ENCODE measurements at regions not wholly inside any gene's neighbourhood (a gene's known extent, or its start where the extent isn't known, plus 50 kb on each side); places are given as distances from the start of the nearest gene placed in this dataset.

GRCh38 chr13:97130190-97130589 is 91.9 kb upstream of the MBNL2 start (continued):
- TF ChIP-seq ZNF70 (CRISPR knock-in tag; IDR thresholded peaks at IDR 0.05) (no peak), OSR1 (CRISPR knock-in tag; IDR thresholded peaks at IDR 0.05) (no peak)

- no peak for ATAC-seq
- TF ChIP-seq BACH2 (CRISPR knock-in tag; IDR thresholded peaks at IDR 0.05; ENCODE audit: borderline replicate concordance), result no peak
These were observed 90.7 kb upstream of the MBNL2 start for GRCh38 chr13:97131447-97131846.

DNA sequence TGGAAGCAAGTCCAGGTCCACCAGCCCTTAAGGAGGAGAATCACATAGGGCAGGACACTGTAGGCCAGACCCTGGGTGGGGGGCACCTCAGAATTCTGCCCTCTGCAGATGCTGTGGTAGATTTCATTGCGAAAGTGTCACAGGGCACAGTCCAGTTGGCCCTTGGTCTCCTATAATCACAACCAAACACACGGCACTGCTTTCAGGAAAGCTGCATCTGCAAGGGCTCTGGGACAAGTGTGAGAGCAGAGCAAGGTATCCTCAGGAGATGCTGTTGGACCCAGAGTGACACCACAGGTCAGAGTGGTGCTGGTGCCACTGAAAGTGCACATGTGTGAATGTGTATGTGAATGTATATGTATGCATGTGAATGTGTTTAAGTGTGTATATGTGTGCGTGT is 88.6 kb upstream of the MBNL2 start:
- TF ChIP-seq ZFP30 (CRISPR knock-in tag; IDR thresholded peaks at IDR 0.05), result no peak
- no peak for TF ChIP-seq PPARA (CRISPR knock-in tag; IDR thresholded peaks at IDR 0.05; ENCODE audit: borderline replicate concordance)
- no peak for TF ChIP-seq ZNF8 (CRISPR knock-in tag; IDR thresholded peaks at IDR 0.05)
- no peak for TF ChIP-seq GLIS3 (CRISPR knock-in tag; IDR thresholded peaks at IDR 0.05)
- no peak for TF ChIP-seq ESRRG (CRISPR knock-in tag; IDR thresholded peaks at IDR 0.05)
- TF ChIP-seq ISL1 (CRISPR knock-in tag; IDR thresholded peaks at IDR 0.05), result no peak
- no peak for TF ChIP-seq ARNTL (CRISPR knock-in tag; IDR thresholded peaks at IDR 0.05; ENCODE audit: borderline replicate concordance, low read depth)
- TF ChIP-seq TCF4 (CRISPR knock-in tag; IDR thresholded peaks at IDR 0.05; ENCODE audit: borderline replicate concordance), result no peak
- no peak for TF ChIP-seq ZFP3 (CRISPR knock-in tag; IDR thresholded peaks at IDR 0.05)
- TF ChIP-seq, protein P1, sequence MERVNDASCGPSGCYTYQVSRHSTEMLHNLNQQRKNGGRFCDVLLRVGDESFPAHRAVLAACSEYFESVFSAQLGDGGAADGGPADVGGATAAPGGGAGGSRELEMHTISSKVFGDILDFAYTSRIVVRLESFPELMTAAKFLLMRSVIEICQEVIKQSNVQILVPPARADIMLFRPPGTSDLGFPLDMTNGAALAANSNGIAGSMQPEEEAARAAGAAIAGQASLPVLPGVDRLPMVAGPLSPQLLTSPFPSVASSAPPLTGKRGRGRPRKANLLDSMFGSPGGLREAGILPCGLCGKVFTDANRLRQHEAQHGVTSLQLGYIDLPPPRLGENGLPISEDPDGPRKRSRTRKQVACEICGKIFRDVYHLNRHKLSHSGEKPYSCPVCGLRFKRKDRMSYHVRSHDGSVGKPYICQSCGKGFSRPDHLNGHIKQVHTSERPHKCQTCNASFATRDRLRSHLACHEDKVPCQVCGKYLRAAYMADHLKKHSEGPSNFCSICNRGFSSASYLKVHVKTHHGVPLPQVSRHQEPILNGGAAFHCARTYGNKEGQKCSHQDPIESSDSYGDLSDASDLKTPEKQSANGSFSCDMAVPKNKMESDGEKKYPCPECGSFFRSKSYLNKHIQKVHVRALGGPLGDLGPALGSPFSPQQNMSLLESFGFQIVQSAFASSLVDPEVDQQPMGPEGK (CRISPR knock-in tag; IDR thresholded peaks at IDR 0.05; ENCODE audit: borderline replicate concordance), result no peak
- no peak for TF ChIP-seq CSDC2 (CRISPR knock-in tag; IDR thresholded peaks at IDR 0.05)
- TF ChIP-seq BACH2 (CRISPR knock-in tag; IDR thresholded peaks at IDR 0.05; ENCODE audit: borderline replicate concordance), result no peak
- TF ChIP-seq POU6F1 (CRISPR knock-in tag; IDR thresholded peaks at IDR 0.05; ENCODE audit: borderline replicate concordance, low read depth), result no peak
- TF ChIP-seq SNAI2 (CRISPR knock-in tag; IDR thresholded peaks at IDR 0.05), result no peak
- ATAC-seq, result no peak

GRCh38 chr13:97133955-97134354 is 88.2 kb upstream of the MBNL2 start:
- TF ChIP-seq ISL1 (CRISPR knock-in tag; IDR thresholded peaks at IDR 0.05) (no peak), GLIS3 (CRISPR knock-in tag; IDR thresholded peaks at IDR 0.05) (no peak), ESRRG (CRISPR knock-in tag; IDR thresholded peaks at IDR 0.05) (no peak), RARB (CRISPR knock-in tag; IDR thresholded peaks at IDR 0.05) (no peak), ZNF70 (CRISPR knock-in tag; IDR thresholded peaks at IDR 0.05) (no peak), TSHZ2 (CRISPR knock-in tag; IDR thresholded peaks at IDR 0.05) (no peak)
- TF ChIP-seq, protein P2, sequence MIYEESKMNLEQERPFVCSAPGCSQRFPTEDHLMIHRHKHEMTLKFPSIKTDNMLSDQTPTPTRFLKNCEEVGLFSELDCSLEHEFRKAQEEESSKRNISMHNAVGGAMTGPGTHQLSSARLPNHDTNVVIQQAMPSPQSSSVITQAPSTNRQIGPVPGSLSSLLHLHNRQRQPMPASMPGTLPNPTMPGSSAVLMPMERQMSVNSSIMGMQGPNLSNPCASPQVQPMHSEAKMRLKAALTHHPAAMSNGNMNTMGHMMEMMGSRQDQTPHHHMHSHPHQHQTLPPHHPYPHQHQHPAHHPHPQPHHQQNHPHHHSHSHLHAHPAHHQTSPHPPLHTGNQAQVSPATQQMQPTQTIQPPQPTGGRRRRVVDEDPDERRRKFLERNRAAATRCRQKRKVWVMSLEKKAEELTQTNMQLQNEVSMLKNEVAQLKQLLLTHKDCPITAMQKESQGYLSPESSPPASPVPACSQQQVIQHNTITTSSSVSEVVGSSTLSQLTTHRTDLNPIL (CRISPR knock-in tag; IDR thresholded peaks at IDR 0.05; ENCODE audit: low read depth), result no peak
- no peak; the same call in 2 of the 3 replicates for ATAC-seq

DNA sequence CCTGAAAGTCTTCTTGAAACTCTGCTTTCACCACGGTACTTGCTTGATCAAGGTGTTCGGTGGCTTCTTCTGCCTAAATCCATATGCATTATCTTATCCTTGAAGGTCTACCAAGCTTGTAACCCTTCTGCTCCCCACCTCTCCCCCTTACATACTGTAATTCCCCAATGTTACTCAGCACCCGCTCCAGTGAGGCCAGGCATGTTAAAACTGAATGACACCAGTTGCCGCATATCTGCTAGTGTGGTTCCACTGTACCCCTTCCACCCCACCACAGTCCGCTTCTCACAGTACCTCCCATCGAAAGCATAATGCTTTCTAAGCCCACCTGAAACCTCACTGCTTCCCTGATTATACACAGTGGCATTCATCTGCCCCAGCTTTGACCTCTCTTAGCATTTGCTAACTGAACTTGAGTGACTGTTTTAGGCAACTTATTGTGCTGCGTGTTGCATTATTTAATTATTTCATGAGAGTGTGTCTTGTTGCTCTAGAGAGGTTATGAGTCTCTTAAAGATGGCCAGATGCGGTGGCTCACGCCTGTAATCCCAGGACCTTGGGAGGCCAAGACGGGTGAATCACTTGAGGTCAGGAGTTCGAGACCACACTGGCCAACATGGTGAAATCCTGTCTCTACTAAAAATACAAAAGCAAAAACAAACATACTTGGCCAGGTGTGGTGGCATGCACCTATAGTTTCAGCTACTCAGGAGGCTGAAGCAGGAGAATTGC is 87.6 kb upstream of the MBNL2 start:
- TF ChIP-seq ZNF70 (CRISPR knock-in tag; IDR thresholded peaks at IDR 0.05) (no peak), BACH2 (CRISPR knock-in tag; IDR thresholded peaks at IDR 0.05; ENCODE audit: borderline replicate concordance) (no peak)
- ATAC-seq, result no peak

All from SK-N-SH treated with all-trans-retinoic acid at 6 μM for 48 hours (cell line).